Keratinocyte (primary cell): ENCODE measurements at regions not wholly inside any gene's neighbourhood (a gene's known extent, or its start where the extent isn't known, plus 50 kb on each side); places are given as distances from the start of the nearest gene placed in this dataset.

Experiments
- EZH2 ChIP-seq: IDR thresholded peaks from one replicate; pipeline ENCODE4 v1.6.1; 2012; ENCODE audit warnings: inconsistent platforms, mild to moderate bottlenecking, low read length, moderate library complexity
- TF ChIP-seq, protein P1 (sequence below), 3 experiments: IDR thresholded peaks in 1 of 3; conservative IDR thresholded peaks in 1 of 3; optimal IDR thresholded peaks in 1 of 3; 2 replicates in 2 of 3; 3 replicates in 1 of 3; pipeline versions ENCODE3 to v1.5.1; 2011; ENCODE audit warnings: low read length in 3 of 3, mild to moderate bottlenecking in 3 of 3, moderate library complexity in 2 of 3, control low read depth in 1 of 3, inconsistent platforms in 1 of 3; ENCODE audit not compliant: insufficient read depth in 2 of 3; ENCODE audit errors: extremely low read depth in 1 of 3

DNA sequence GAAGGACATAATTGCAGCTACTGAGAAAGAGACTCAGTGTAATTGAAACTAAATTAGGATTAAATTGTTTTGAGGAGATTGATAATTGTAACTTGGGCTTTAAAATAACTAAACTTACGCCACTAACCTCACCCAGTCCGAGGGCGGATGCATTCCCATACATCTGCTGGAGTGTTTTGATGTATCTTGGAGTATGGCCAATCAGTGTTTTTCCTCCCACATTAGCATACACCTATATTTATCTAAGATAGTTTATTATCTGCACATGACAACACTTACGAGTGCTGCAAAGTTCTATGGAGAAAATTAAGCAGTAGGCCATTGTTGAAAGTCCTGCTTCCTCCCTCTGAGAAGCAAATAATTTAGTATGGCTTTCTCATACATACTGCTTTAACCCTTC is 184.7 kb upstream of the PLEKHG7 start:
- TF ChIP-seq, protein P1, sequence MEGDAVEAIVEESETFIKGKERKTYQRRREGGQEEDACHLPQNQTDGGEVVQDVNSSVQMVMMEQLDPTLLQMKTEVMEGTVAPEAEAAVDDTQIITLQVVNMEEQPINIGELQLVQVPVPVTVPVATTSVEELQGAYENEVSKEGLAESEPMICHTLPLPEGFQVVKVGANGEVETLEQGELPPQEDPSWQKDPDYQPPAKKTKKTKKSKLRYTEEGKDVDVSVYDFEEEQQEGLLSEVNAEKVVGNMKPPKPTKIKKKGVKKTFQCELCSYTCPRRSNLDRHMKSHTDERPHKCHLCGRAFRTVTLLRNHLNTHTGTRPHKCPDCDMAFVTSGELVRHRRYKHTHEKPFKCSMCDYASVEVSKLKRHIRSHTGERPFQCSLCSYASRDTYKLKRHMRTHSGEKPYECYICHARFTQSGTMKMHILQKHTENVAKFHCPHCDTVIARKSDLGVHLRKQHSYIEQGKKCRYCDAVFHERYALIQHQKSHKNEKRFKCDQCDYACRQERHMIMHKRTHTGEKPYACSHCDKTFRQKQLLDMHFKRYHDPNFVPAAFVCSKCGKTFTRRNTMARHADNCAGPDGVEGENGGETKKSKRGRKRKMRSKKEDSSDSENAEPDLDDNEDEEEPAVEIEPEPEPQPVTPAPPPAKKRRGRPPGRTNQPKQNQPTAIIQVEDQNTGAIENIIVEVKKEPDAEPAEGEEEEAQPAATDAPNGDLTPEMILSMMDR (optimal IDR thresholded peaks at IDR 0.05 in 1 of 3, IDR thresholded peaks at IDR 0.05 in 1 of 3, conservative IDR thresholded peaks at IDR 0.05 in 1 of 3; ENCODE audit: extremely low read depth in 1 of 3, insufficient read depth in 2 of 3, low read length in 3 of 3) = no peak
- TF ChIP-seq EZH2 = no peak
